ENCODE measurements at regions not wholly inside any gene's neighbourhood (a gene's known extent, or its start where the extent isn't known, plus 50 kb on each side); places are given as distances from the start of the nearest gene placed in this dataset.

DNA sequence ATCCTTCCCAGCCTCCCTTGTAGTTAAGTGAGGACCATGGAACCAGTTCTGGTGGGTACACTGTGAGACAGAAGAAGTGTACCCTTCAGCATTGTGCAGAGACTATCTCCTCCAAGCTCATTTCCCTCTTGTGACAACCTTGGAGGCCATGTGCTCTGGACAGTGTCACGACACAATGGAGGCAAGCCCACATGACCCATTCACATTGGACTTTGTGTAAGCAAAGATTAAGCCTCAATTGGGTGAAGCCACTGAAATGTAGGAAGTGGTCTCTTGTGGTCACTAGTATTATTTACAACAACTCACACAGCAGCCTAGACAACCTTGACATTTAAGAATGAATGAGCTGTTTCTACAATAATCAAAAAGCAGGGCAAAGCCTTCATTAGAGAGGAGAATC lies 124.2 kb downstream of the INHBA start:
- Mint-ChIP-seq H3K9me3 (peaks cover 0 to 5% of the 10 kb centered on the region in 2 donors), H3K4me3 (no peak overlapping the region), H3K36me3 (no peaks in the 10 kb centered on the region), H3K27ac (no peak overlapping the region), H3K4me1 (no peaks in the 10 kb centered on the region), H3K27me3 (ENCODE audit: low read depth in 2 of 2) (no peaks in the 10 kb centered on the region)
- TF ChIP-seq CTCF (IDR thresholded peaks at IDR 0.05): no peak
- no peaks in the 10 kb centered on the region for H3K36me3 ChIP-seq (ENCODE audit: control insufficient read depth, insufficient read depth, low read length)
- WGBS (ENCODE audit: insufficient coverage): 63% methylated on average over 1 of the region's 1 CpG
- DNase-seq (no peak), ATAC-seq (no peak)
- no peaks in the 10 kb centered on the region for H3K4me1 ChIP-seq (ENCODE audit: control insufficient read depth, insufficient read depth, low read length)
- H3K27ac ChIP-seq (ENCODE audit: low read length): no peak overlapping the region
- no peak overlapping the region for H3K4me3 ChIP-seq (ENCODE audit: low read length)
- no peaks in the 10 kb centered on the region for H3K9me3 ChIP-seq (ENCODE audit: control insufficient read depth, insufficient read depth, low read length)
- intact Hi-C loops (cut with micrococcal nuclease): loop anchor here (10.0 kb wide), 1 partner anchor 64 kb away; no protein-coding TSS in a partner anchor
- H3K27me3 ChIP-seq (ENCODE audit: control insufficient read depth, insufficient read depth, low read length): no peaks in the 10 kb centered on the region

DNA sequence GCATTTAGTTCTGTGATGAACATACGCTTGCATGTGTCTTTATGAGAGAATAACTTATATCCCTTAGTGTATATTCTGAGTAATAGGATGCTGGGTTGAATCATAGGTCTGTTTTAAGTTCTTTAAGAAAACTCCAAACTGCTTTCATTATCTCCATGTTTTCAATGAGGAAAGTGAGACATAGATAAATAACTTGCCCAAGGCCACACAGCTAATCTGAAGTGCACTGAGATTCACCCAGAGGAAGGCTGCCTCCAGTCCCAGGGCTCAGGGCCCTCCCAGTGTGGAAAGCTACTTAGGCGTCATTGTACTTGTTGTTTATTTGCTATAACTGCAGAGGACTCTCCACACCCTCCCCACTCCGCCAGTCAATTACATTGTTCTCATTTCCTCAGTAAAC lies 126.7 kb downstream of the INHBA start:
- no peak for ATAC-seq
- H3K4me1 ChIP-seq (ENCODE audit: control insufficient read depth, insufficient read depth, low read length): no peaks in the 10 kb centered on the region
- no peak overlapping the region for H3K27ac Mint-ChIP-seq
- no peak for TF ChIP-seq CTCF (IDR thresholded peaks at IDR 0.05)
- H3K27ac ChIP-seq (ENCODE audit: low read length): no peak overlapping the region
- H3K4me3 Mint-ChIP-seq: no peak overlapping the region
- no peak overlapping the region for H3K4me3 ChIP-seq (ENCODE audit: low read length)
- peaks cover 0 to 5% of the 10 kb centered on the region in 2 donors for H3K9me3 Mint-ChIP-seq
- no peaks in the 10 kb centered on the region for H3K27me3 ChIP-seq (ENCODE audit: control insufficient read depth, insufficient read depth, low read length)
- H3K36me3 Mint-ChIP-seq: no peaks in the 10 kb centered on the region
- intact Hi-C loops (cut with micrococcal nuclease): loop anchor here (10.0 kb wide), 1 partner anchor 61 kb away; no protein-coding TSS in a partner anchor
- WGBS (ENCODE audit: insufficient coverage): no CpG with 5 or more reads among the region's 3 CpGs
- H3K36me3 ChIP-seq (ENCODE audit: control insufficient read depth, insufficient read depth, low read length): no peaks in the 10 kb centered on the region
- no peaks in the 10 kb centered on the region for H3K4me1 Mint-ChIP-seq
- no peaks in the 10 kb centered on the region for H3K27me3 Mint-ChIP-seq (ENCODE audit: low read depth in 2 of 2)
- no peak for DNase-seq
- H3K9me3 ChIP-seq (ENCODE audit: control insufficient read depth, insufficient read depth, low read length): no peaks in the 10 kb centered on the region

DNA sequence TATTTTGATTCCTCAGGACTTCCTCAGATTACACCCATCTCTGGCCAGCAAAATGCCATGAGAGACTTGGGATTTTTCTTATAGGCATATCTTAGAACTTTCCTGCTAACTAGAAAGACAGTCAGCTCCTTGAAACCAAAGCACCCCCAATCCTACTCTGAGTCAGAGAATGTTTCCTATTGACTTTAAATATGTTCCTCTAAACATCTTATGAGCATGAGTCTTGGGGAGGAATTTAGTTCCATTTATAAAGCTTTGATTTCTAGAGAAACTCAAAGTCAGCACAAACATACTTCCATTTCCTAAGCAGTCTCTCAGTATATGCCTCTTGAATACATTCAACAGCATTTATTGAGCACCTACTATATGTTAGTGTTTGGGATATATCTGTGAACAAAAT lies 128.5 kb downstream of the INHBA start:
- H3K4me1 Mint-ChIP-seq: no peaks in the 10 kb centered on the region
- Histone ChIP-seq H3K27me3 (ENCODE audit: control insufficient read depth, insufficient read depth, low read length) (no peaks in the 10 kb centered on the region), H3K9me3 (ENCODE audit: control insufficient read depth, insufficient read depth, low read length) (no peaks in the 10 kb centered on the region), H3K27ac (ENCODE audit: low read length) (no peak overlapping the region), H3K4me3 (ENCODE audit: low read length) (no peak overlapping the region), H3K4me1 (ENCODE audit: control insufficient read depth, insufficient read depth, low read length) (no peaks in the 10 kb centered on the region), H3K36me3 (ENCODE audit: control insufficient read depth, insufficient read depth, low read length) (no peaks in the 10 kb centered on the region)
- TF ChIP-seq CTCF (IDR thresholded peaks at IDR 0.05): no peak
- H3K9me3 Mint-ChIP-seq: peaks cover 0 to 5% of the 10 kb centered on the region in 2 donors
- H3K27me3 Mint-ChIP-seq (ENCODE audit: low read depth in 2 of 2): no peaks in the 10 kb centered on the region
- no peak overlapping the region for H3K4me3 Mint-ChIP-seq
- intact Hi-C loops (cut with micrococcal nuclease): loop anchor here (10.0 kb wide), 1 partner anchor 60 kb away; no protein-coding TSS in a partner anchor
- no peaks in the 10 kb centered on the region for H3K36me3 Mint-ChIP-seq
- no peak overlapping the region for H3K27ac Mint-ChIP-seq
- no peak for DNase-seq
- no peak for ATAC-seq

DNA sequence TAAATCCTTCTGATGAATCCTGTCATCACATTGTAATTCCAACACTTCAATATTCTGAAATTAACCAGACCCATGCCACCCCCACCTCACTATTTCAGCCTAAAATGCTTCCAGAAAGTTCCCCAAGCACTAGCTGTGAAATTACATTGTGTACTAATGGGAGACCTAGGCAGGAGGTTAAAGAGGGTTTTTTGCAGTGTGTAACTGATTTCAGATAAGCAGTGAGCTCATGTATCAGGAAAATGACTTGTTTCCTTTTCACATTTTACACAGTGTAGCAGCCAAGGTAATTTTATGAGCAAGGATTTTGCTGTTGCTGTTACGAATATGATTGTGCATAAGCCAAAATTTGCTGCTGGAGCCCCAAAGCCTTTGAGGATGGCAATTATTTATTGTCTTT lies 129.0 kb downstream of the INHBA start:
- no peaks in the 10 kb centered on the region for H3K9me3 ChIP-seq (ENCODE audit: control insufficient read depth, insufficient read depth, low read length)
- Mint-ChIP-seq H3K4me1 (no peaks in the 10 kb centered on the region), H3K9me3 (peaks cover 3 to 9% of the 10 kb centered on the region in 2 donors), H3K27ac (no peak overlapping the region), H3K27me3 (ENCODE audit: low read depth in 2 of 2) (no peaks in the 10 kb centered on the region), H3K36me3 (no peaks in the 10 kb centered on the region), H3K4me3 (no peak overlapping the region)
- H3K36me3 ChIP-seq (ENCODE audit: control insufficient read depth, insufficient read depth, low read length): no peaks in the 10 kb centered on the region
- no peaks in the 10 kb centered on the region for H3K4me1 ChIP-seq (ENCODE audit: control insufficient read depth, insufficient read depth, low read length)
- H3K4me3 ChIP-seq (ENCODE audit: low read length): no peak overlapping the region
- H3K27ac ChIP-seq (ENCODE audit: low read length): no peak overlapping the region
- intact Hi-C loops (cut with micrococcal nuclease): loop anchor here (10.0 kb wide), 1 partner anchor 59 kb away; no protein-coding TSS in a partner anchor
- DNase-seq (no peak), ATAC-seq (no peak)
- 88% methylated on average over 1 of the region's 1 CpG for WGBS (ENCODE audit: insufficient coverage)
- no peak for TF ChIP-seq CTCF (IDR thresholded peaks at IDR 0.05)
- no peaks in the 10 kb centered on the region for H3K27me3 ChIP-seq (ENCODE audit: control insufficient read depth, insufficient read depth, low read length)

Measured in natural killer cell (primary cell).